GM18498 (cell line): ENCODE measurements at regions not wholly inside any gene's neighbourhood (a gene's known extent, or its start where the extent isn't known, plus 50 kb on each side); places are given as distances from the start of the nearest gene placed in this dataset.
"Not testable (repeated sequence)": the region's sequence is repeated elsewhere in the genome, so short reads cannot be mapped to it uniquely, and the experiment has no call there.

Experiments used
- ATAC-seq: cut with Tn5 transposase; IDR thresholded peaks from one replicate; pipeline ENCODE4 v1.9.1; 2021; ENCODE audit warnings: mild to moderate bottlenecking, moderate library complexity; ENCODE audit not compliant: unreplicated experiment

- ATAC-seq: no peak
Observed at GRCh38 chr7:115297656-115298055, 375.8 kb downstream of the MDFIC start.

GRCh38 chr7:115293628-115294240 is 371.8 kb downstream of the MDFIC start:
- ATAC-seq: no peak

GRCh38 chr7:115292381-115292780 is 370.5 kb downstream of the MDFIC start:
- ATAC-seq: no peak

GRCh38 chr7:115289971-115290370 is 368.1 kb downstream of the MDFIC start:
- ATAC-seq: no peak

DNA sequence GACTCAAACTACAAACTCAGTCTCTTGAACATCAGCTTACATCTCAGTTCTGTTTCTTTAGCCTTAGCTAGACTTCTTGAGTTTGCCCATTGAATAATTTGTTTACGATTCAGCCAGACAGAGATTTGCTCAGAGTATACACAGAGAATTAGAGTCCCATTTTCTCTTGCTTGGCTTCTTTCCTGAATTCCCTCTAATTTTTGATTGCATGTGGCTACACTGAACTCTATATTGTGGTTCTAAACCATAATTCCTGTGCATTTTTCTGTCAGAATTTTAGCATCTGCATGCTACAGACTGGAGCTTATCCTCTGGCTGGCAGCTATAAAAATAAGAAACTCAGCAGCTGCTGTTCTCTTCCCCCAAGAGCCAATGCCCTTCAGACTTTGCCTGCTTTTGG is 354.9 kb downstream of the MDFIC start:
- no peak for ATAC-seq

DNA sequence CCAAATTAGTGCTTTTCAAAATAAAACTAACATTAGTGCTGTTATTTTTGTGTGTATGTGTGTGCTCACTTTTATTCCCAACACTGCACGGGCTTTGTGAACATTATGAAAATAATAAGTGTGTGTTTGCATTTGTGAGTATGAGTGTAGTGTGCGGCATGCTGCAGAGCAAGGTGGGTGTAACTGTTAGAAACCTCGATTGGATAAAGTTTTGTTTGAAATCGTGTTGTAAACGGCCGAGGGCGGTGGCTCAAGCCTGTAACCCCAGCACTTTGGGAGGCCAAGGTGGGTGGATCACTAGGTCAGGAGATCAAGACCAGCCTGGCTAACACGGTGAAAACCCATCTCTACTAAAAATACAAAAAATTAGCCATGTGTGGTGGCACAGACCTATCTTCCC is 352.0 kb downstream of the MDFIC start:
- ATAC-seq: not testable (repeated sequence)

DNA sequence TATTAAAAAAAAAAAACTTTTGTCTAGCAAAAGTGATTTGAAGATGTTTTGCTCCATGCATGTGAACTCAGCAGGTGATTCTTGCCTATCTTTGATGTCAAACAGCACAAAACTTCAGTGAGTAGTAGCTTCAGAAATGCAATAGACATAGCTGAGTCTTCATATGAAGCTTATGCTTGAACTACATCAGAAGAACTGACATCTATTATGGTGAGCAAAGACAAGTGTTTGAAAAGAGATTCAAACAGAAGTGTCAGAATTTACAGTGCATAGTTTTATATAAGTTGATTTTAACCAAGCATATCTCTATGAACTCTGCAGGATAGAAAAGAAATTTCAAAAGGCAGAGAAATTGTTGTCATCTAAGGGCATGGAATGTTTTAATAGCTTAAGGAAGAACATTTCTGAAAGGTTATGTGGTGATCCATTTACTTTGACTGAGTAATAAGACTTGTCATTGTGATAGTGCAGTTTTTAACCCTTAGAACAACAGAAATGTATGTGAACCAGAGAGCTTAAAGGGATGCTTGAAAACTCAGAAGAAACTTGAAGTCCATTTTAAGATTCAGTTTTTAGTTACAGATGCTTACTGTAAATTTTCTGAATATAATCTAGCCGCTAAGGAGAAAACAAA is 351.4 kb downstream of the MDFIC start:
- ATAC-seq: no peak

GRCh38 chr7:115271332-115272235 is 349.7 kb downstream of the MDFIC start:
- ATAC-seq: no peak

- no peak for ATAC-seq
Observed at GRCh38 chr7:115269486-115269885, 347.6 kb downstream of the MDFIC start.

- ATAC-seq: no peak
Observed at GRCh38 chr7:115267503-115267902, 345.6 kb downstream of the MDFIC start.

DNA sequence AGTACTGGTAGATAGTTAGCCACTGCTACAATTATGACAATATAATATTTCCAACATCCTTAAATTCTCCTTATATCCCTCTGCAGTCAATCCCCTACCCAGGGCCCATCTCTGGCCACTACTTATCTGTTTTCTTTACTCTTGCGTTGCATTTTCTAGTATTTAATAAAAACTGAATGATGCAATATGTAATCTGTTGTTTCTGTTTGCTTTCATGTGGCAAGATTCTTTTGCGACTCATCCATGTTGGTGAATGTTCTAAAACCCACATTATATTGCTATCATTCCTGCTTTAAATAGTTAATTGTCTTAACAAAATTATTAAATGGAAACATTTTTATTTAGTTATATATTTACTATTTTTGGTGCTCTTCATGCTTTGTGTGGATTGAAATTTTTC is 338.5 kb downstream of the MDFIC start:
- no peak for ATAC-seq

DNA sequence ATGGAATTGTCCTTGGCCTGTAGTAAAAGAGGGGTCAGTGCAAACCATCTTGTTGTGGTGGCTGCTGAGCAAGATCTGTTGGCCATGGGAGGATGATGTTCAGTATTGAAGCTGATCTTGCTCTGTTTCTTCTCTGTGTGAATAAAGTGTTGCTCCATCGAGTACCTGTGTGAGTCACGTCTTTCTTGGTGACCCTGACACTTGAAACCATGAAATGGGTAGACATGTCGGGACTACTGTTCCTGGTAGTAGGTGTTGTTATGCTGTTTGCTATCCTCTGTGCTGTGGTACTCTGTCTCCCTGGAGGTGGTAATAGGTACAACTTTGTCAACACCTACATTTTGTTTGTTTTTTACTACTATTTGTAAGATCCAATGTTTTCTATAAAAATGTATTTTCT is 330.6 kb downstream of the MDFIC start:
- ATAC-seq: no peak

- ATAC-seq: no peak
Observed at GRCh38 chr7:115249080-115249479, 327.2 kb downstream of the MDFIC start.

DNA sequence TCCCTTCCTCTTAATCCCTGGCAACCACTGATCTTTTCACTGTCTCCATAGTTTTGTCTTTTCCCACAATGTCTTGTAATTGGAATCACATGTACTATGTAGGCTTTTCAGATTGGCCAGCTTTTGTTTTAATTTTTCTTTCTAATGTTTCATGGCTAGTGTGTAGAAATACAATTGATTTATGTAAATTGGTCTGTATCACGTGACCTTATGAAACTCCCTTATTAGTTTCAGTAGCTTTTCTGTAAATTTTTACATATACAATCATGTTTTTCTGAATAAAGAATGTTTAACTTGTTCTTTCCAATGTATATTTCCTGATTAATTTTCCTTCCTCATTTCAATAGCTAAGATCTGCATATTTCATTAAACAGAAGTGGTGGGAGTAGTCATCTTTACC is 319.3 kb downstream of the MDFIC start:
- no peak for ATAC-seq

GRCh38 chr7:115240242-115240641 is 318.3 kb downstream of the MDFIC start:
- ATAC-seq: no peak

DNA sequence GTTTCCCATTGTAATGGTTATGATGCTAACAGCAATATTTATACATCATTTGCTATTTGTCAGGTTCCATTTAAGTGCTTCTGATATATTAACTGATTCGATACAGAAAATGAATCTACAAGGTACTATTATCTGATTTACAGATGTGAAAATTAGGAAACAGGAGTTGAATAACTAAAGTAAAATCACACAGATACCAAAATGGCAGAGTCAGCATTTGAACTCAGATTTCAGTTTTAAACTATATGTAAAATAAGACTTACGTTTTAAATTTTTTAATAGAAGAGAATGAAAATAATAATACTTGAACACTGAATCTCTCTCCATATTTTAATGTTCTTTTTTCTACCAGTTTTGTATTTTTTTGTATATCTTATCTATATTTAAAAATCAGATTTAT is 313.2 kb downstream of the MDFIC start:
- no peak for ATAC-seq

DNA sequence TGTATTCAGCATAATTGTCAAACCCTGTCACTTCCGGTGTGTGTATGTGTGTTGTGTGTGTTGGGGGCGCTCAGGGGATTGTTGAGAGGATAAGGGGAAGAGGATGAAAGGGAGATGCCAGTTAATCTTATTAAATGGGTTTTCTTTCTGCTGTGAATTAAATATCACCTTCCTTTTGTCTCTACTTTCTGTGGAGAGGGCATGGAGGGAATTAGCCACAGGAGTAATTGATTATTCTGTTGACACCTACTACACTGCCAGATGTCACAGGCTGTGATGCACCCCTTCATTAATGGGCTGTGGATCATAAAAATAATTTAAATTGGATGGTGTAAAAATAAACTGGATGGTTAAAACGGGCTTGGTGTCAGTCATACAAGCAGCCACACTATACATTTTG is 311.9 kb downstream of the MDFIC start:
- no peak for ATAC-seq

GRCh38 chr7:115232041-115232440 is 310.1 kb downstream of the MDFIC start:
- no peak for ATAC-seq

GRCh38 chr7:115230882-115231571 is 309.1 kb downstream of the MDFIC start:
- no peak for ATAC-seq

DNA sequence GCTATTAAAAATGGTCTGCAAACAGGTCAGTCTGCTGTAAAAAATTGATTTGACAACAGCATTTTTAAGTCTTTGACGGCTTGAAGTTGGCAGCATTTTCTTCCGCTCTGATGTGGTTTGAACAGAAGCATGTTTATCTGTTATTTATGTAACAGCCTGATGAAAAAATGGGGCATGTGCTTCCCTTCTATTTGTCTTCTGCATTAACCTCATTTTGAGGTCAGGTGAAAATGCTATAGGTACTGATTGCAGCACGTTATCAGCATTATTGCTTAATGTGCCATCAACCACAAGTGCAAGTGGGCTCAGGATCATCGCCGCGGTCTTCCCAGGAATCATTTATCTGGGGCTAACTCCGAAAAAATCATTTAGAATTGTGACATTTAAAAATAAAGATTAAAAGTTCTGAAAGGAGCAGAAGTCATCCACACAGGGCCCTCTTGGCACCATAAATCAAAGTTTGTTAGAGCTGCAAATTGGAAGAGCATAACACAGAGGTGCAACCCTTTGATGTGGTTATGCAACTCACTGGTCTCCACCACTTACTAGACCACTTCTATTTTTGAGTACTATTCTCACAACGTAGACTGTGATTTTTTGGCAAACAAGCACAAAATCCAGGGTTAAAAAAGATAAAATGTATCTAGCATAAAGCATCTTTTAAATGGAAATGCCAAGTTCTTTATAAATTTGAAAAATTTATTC is 307.7 kb downstream of the MDFIC start:
- no peak for ATAC-seq
